NCI-H2171 treated with DMSO at 0.1 percent for 48 hours (cell line): ENCODE measurements at regions not wholly inside any gene's neighbourhood (a gene's known extent, or its start where the extent isn't known, plus 50 kb on each side); places are given as distances from the start of the nearest gene placed in this dataset.
"Not testable (repeated sequence)": the region's sequence is repeated elsewhere in the genome, so short reads cannot be mapped to it uniquely, and the experiment has no call there.

ENCODE experiments used
- DNase-seq: peaks from one replicate; lab custom pipeline; 2025; lab: John Stamatoyannopoulos, UW

- peak; percentile 48 for DNase-seq
Observed at GRCh38 chr10:33008499-33009243, 50.6 kb upstream of the ITGB1 start.

- DNase-seq, result not testable (repeated sequence)
Observed at GRCh38 chr10:33007731-33008381, 49.8 kb upstream of the ITGB1 start.
